Endothelial cell of umbilical vein (primary cell): ENCODE measurements at regions not wholly inside any gene's neighbourhood (a gene's known extent, or its start where the extent isn't known, plus 50 kb on each side); places are given as distances from the start of the nearest gene placed in this dataset.

Source experiments
- BruUV-seq: library from RNA; stranded (reverse); fragments of 400-500 nt; replicated peaks from 2 replicates; lab custom pipeline; 2021; lab: Mats Ljungman, UMichigan
- CTCF ChIA-PET: fragments of 300-600, 350-600 bp; sonication (Branson Sonifier 250); formaldehyde crosslinking; loops from one replicate; lab custom pipeline; 2021; ENCODE audit warnings: antibody characterized with exemption, inconsistent platforms; lab: Charles Lee
- POLR2A ChIA-PET: fragments of 300-600, 350-600 bp; sonication (Branson Sonifier 250); formaldehyde crosslinking; loops from one replicate; lab custom pipeline; 2021; ENCODE audit warnings: antibody characterized with exemption, inconsistent platforms; lab: Charles Lee
- DNase-seq: peaks from one replicate; pipeline ENCODE4 v3.0.0-alpha.2; 2011; ENCODE audit warnings: low read depth, low spot score
- FAIRE-seq: peaks from 2 replicates; lab custom pipeline; 2011; peaks lifted over from hg19 to GRCh38; lab: Jason Lieb, UNC
- H2AFZ ChIP-seq: 2 replicates; pipeline ENCODE4 v1.6.0; 2012; ENCODE audit warnings: low read depth, low read length, control low read depth, inconsistent platforms
- H3K27ac ChIP-seq: 2 replicates; pipeline ENCODE4 v1.5.1; 2011; ENCODE audit warnings: low read depth, mild to moderate bottlenecking, control low read depth, low read length, moderate library complexity; ENCODE audit not compliant: insufficient read depth
- H3K27me3 ChIP-seq, 2 experiments: 2 replicates each; pipeline versions ENCODE4 v1.6.0 to v1.6.1; 2011; ENCODE audit warnings: low read length in 2 of 2, mixed read lengths in 1 of 2; ENCODE audit not compliant: control insufficient read depth in 2 of 2, insufficient read depth in 2 of 2
- H3K36me3 ChIP-seq, 2 experiments: 2 replicates in 1 of 2; 3 replicates in 1 of 2; pipeline ENCODE4 v1.5.1; 2011; ENCODE audit warnings: low read length in 2 of 2, mild to moderate bottlenecking in 1 of 2, moderate library complexity in 1 of 2; ENCODE audit not compliant: control insufficient read depth in 2 of 2, insufficient read depth in 2 of 2; ENCODE audit errors: extremely low read depth in 1 of 2
- H3K4me1 ChIP-seq: 3 replicates; pipeline ENCODE4 v1.5.1; 2011; ENCODE audit warnings: mild to moderate bottlenecking, low read length; ENCODE audit not compliant: control insufficient read depth, insufficient read depth; ENCODE audit errors: extremely low read depth
- H3K4me2 ChIP-seq: 2 replicates; pipeline ENCODE4 v1.6.1; 2011; ENCODE audit warnings: low read length, control low read depth, mixed read lengths; ENCODE audit not compliant: insufficient read depth
- H3K4me3 ChIP-seq, 3 experiments: fragments of 200-600 bp in 1 of 3; sonication (generic), shearing (Covaris generic) in 1 of 3; replicated peaks in 1 of 3; 2 replicates each; pipeline ENCODE4 v1.5.1; 2011 to 2016; ENCODE audit warnings: control low read depth in 3 of 3, low read length in 3 of 3, mild to moderate bottlenecking in 2 of 3, inconsistent platforms in 1 of 3, low read depth in 1 of 3, moderate library complexity in 1 of 3; ENCODE audit not compliant: insufficient read depth in 1 of 3
- H3K79me2 ChIP-seq: 2 replicates; pipeline ENCODE4 v1.6.0; 2012; ENCODE audit warnings: low read length, inconsistent platforms; ENCODE audit not compliant: control insufficient read depth, insufficient read depth
- H3K9ac ChIP-seq: replicated peaks from 2 replicates; pipeline ENCODE3; 2011; ENCODE audit warnings: low read length, control low read depth; ENCODE audit not compliant: insufficient read depth; ENCODE audit errors: extremely low read depth
- H3K9me1 ChIP-seq: replicated peaks from 3 replicates; pipeline ENCODE4 v1.6.0; 2011; ENCODE audit warnings: mild to moderate bottlenecking, low read length; ENCODE audit not compliant: control insufficient read depth, insufficient read depth; ENCODE audit errors: extremely low read depth
- H3K9me3 ChIP-seq: replicated peaks from 2 replicates; pipeline ENCODE4 v1.5.1; 2012; ENCODE audit warnings: low read length, inconsistent platforms; ENCODE audit not compliant: control insufficient read depth, insufficient read depth
- H4K20me1 ChIP-seq: replicated peaks from 2 replicates; pipeline ENCODE3; 2011; ENCODE audit warnings: mild to moderate bottlenecking, low read length; ENCODE audit not compliant: control insufficient read depth, insufficient read depth; ENCODE audit errors: extremely low read depth
- CTCF ChIP-seq, 2 donors: IDR thresholded peaks; 1 replicate in 1 of 2; 2 replicates in 1 of 2; pipeline ENCODE4 v1.5.1; 2011; ENCODE audit warnings: low read length in 2 of 2, mild to moderate bottlenecking in 2 of 2, moderate library complexity in 2 of 2, control low read depth in 1 of 2, inconsistent platforms in 1 of 2, low read depth in 1 of 2; ENCODE audit not compliant: insufficient read depth in 1 of 2; ENCODE audit errors: extremely low read depth in 1 of 2
- EZH2 ChIP-seq: IDR thresholded peaks from 2 replicates; pipeline ENCODE4 v1.6.1; 2012; ENCODE audit warnings: borderline replicate concordance, low read depth, mild to moderate bottlenecking, moderate library complexity, low read length, inconsistent platforms; ENCODE audit not compliant: severe bottlenecking
- GATA2 ChIP-seq: IDR thresholded peaks from 2 replicates; pipeline ENCODE4 v1.7.0; 2011; ENCODE audit warnings: low read depth, mild to moderate bottlenecking, moderate library complexity, mixed read lengths, low read length; ENCODE audit not compliant: insufficient read length, insufficient read depth
- JUN ChIP-seq: IDR thresholded peaks from 2 replicates; pipeline ENCODE4 v1.6.1; 2011; ENCODE audit warnings: borderline replicate concordance, low read depth; ENCODE audit not compliant: insufficient read length, insufficient read depth
- MYC ChIP-seq: IDR thresholded peaks from one replicate; pipeline ENCODE4 v1.6.1; 2011; ENCODE audit warnings: mild to moderate bottlenecking, low read depth, low read length
- POLR2A ChIP-seq: IDR thresholded peaks from 2 replicates; pipeline ENCODE4 v1.6.1; 2012; ENCODE audit warnings: low read depth, mild to moderate bottlenecking, control low read depth, low read length
- POLR2AphosphoS5 ChIP-seq: IDR thresholded peaks from 2 replicates; pipeline ENCODE4 v1.6.1; 2012; ENCODE audit warnings: low read depth, mild to moderate bottlenecking, control low read depth, low read length, moderate library complexity; ENCODE audit not compliant: insufficient read depth
- dilution Hi-C: fragments of 300-500 bp; cut with MboI; formaldehyde crosslinking; loops from one replicate; pipeline ENCODE4 v1.15.0; 2019; ENCODE audit warnings: low sequenced_read_pairs; ENCODE audit not compliant: extremely low pct_ligation_motif_present
- intact Hi-C: fragments of 100-400 bp; cut with micrococcal nuclease; formaldehyde crosslinking; loops from one replicate; pipeline ENCODE4 v1.10.0; 2022

- H3K9me1 ChIP-seq = no peaks in the 10 kb centered on the region
- CTCF ChIA-PET = interaction anchor here (0.8 to 1.4 kb wide), 11 partner anchors 9 to 963 kb away, joined by 3 to 5 read pairs (median 3); no protein-coding TSS in a partner anchor
- DNase-seq = peak; percentile 53
- BruUV-seq = TSS peak; percentile 70
- TF ChIP-seq POLR2A = no peak
- TF ChIP-seq GATA2 = no peak
- TF ChIP-seq EZH2 = no peak
- TF ChIP-seq JUN = peak; percentile 38
- no peak for TF ChIP-seq CTCF (IDR thresholded peaks at IDR 0.05; ENCODE audit: extremely low read depth in 1 of 2, insufficient read depth in 1 of 2, low read depth in 1 of 2, low read length in 2 of 2)
- TF ChIP-seq MYC = no peak
- peak; percentile 21 for TF ChIP-seq POLR2AphosphoS5
- POLR2A ChIA-PET = no interaction called here
- H2AFZ ChIP-seq = peak overlapping the region; percentile 42
- FAIRE-seq = peak; percentile 64
- H3K4me1 ChIP-seq = peaks cover 9% of the 10 kb centered on the region
- no peaks in the 10 kb centered on the region for H3K9me3 ChIP-seq
- H3K4me2 ChIP-seq = no peak overlapping the region
- peak overlapping the region; percentile 43 for H3K27ac ChIP-seq
- no peaks in the 10 kb centered on the region for H3K36me3 ChIP-seq
- intact Hi-C loops (loop anchor here (1.0 kb wide), 2 partner anchors 408 to 414 kb away; partner anchors contain the start of gene PHLDA1), dilution Hi-C loops (no loop called here)
- no peaks in the 10 kb centered on the region for H3K79me2 ChIP-seq
- H3K4me3 ChIP-seq = no peak overlapping the region
- H4K20me1 ChIP-seq = no peaks in the 10 kb centered on the region
- no peaks in the 10 kb centered on the region for H3K27me3 ChIP-seq
- H3K9ac ChIP-seq = no peak overlapping the region
These were observed 112.3 kb upstream of the KRR1 start for GRCh38 chr12:75623631-75624154.
